K562 (cell line): ENCODE measurements at regions not wholly inside any gene's neighbourhood (a gene's known extent, or its start where the extent isn't known, plus 50 kb on each side); places are given as distances from the start of the nearest gene placed in this dataset.

Experiments used
- ATAC-seq: fragments of 200-7000 bp; cut with Tn5 transposase; 3 replicates; pipeline ENCODE4 v1.9.1; 2020; ENCODE audit warnings: moderate library complexity
- BruUV-seq: library from RNA; stranded (reverse); fragments of 400-500 nt; replicated peaks from 2 replicates; lab custom pipeline; 2021; lab: Mats Ljungman, UMichigan
- CTCF ChIA-PET: fragments of 300-600 bp; formaldehyde crosslinking; extraction: SDS; loops from one replicate; lab custom pipeline; 2021; ENCODE audit warnings: low intra/inter-chr PET ratio; lab: Yijun Ruan, JAX
- POLR2A ChIA-PET: fragments of 300-600, 350-650 bp; sonication (Branson Sonifier 250); formaldehyde crosslinking; extraction: SDS; loops from one replicate; lab custom pipeline; 2021; ENCODE audit warnings: antibody characterized with exemption, inconsistent platforms; lab: Yijun Ruan, JAX
- DNase-seq, 4 experiments: peaks; one replicate each; pipeline versions ENCODE4 v3.0.0 to v3.0.0-alpha.2; 2011 to 2018; ENCODE audit warnings: low spot score in 3 of 4, mixed read lengths in 3 of 4; ENCODE audit errors: extremely low read depth in 1 of 4
- FAIRE-seq: peaks from 2 replicates; lab custom pipeline; 2011; peaks lifted over from hg19 to GRCh38; lab: Jason Lieb, UNC
- H2AFZ ChIP-seq: 2 replicates; pipeline ENCODE4 v1.6.0; 2011; ENCODE audit warnings: low read depth, low read length, control low read depth, inconsistent platforms
- H3K27ac ChIP-seq: fragments of 200-600 bp; 3 replicates; pipeline ENCODE4 v1.8.0; 2011; ENCODE audit warnings: low read depth, mild to moderate bottlenecking, control low read depth, inconsistent platforms, low read length, moderate library complexity, mixed read lengths; ENCODE audit errors: extremely low read depth
- H3K27me3 ChIP-seq, 2 experiments: fragments of 300-600 bp in 1 of 2; 2 replicates in 1 of 2; 3 replicates in 1 of 2; pipeline versions ENCODE4 v1.6.0 to v1.8.0; 2011; ENCODE audit warnings: inconsistent platforms in 2 of 2, low read length in 2 of 2, mild to moderate bottlenecking in 1 of 2, mixed read lengths in 1 of 2, moderate library complexity in 1 of 2; ENCODE audit not compliant: control insufficient read depth in 2 of 2, insufficient read depth in 2 of 2
- H3K36me3 ChIP-seq: fragments of 300-600 bp; 3 replicates; pipeline ENCODE4 v1.8.0; 2011; ENCODE audit warnings: mild to moderate bottlenecking, low read length, inconsistent platforms; ENCODE audit not compliant: control insufficient read depth, insufficient read depth
- H3K4me1 ChIP-seq, 2 experiments: fragments of 200-600 bp in 1 of 2; replicated peaks in 1 of 2; 2 replicates in 1 of 2; 3 replicates in 1 of 2; pipeline versions ENCODE4 v1.5.1 to v1.8.0; 2011; ENCODE audit warnings: inconsistent platforms in 2 of 2, low read length in 2 of 2, mild to moderate bottlenecking in 1 of 2, mixed read lengths in 1 of 2, moderate library complexity in 1 of 2; ENCODE audit not compliant: control insufficient read depth in 2 of 2, insufficient read depth in 2 of 2
- H3K4me2 ChIP-seq: 2 replicates; pipeline ENCODE4 v1.6.1; 2011; ENCODE audit warnings: low read length, control low read depth, inconsistent platforms, mixed read lengths; ENCODE audit not compliant: insufficient read depth
- H3K4me3 ChIP-seq: fragments of 200-600 bp; sonication (generic), shearing (Covaris generic); 2 replicates; pipeline ENCODE4 v1.5.1; 2016; ENCODE audit warnings: control low read depth, inconsistent platforms
- H3K79me2 ChIP-seq: fragments of 200-600 bp; 3 replicates; pipeline ENCODE4 v1.8.0; 2011; ENCODE audit warnings: low read length, inconsistent platforms; ENCODE audit not compliant: control insufficient read depth, insufficient read depth
- H3K9ac ChIP-seq, 2 experiments: 2 replicates each; pipeline versions ENCODE4 v1.6.0 to v1.6.1; 2011; ENCODE audit warnings: low read depth in 2 of 2, low read length in 2 of 2, control low read depth in 1 of 2, inconsistent platforms in 1 of 2, mild to moderate bottlenecking in 1 of 2, mixed read lengths in 1 of 2; ENCODE audit not compliant: insufficient read depth in 1 of 2
- H3K9me1 ChIP-seq: one replicate; pipeline ENCODE4 v1.6.0; 2011; ENCODE audit warnings: inconsistent platforms, mild to moderate bottlenecking, low read length, moderate library complexity; ENCODE audit not compliant: control insufficient read depth, insufficient read depth
- H3K9me3 ChIP-seq: replicated peaks from 2 replicates; pipeline ENCODE4 v1.5.1; 2011; ENCODE audit warnings: low read depth, low read length, inconsistent platforms; ENCODE audit not compliant: control insufficient read depth, insufficient read depth
- H4K20me1 ChIP-seq: replicated peaks from 2 replicates; pipeline ENCODE4 v1.6.1; 2011; ENCODE audit warnings: low read length, inconsistent platforms, mixed read lengths; ENCODE audit not compliant: control insufficient read depth, insufficient read depth
- BHLHE40 ChIP-seq: IDR thresholded peaks from 2 replicates; pipeline ENCODE4 v1.6.1; 2011; ENCODE audit warnings: low read length, improper control_type of control experiment
- CEBPG ChIP-seq, 3 experiments: fragments of 200-800 bp in 1 of 3; sonication (Bioruptor generic) in 1 of 3; sonication (generic) in 1 of 3; formaldehyde crosslinking in 1 of 3; IDR thresholded peaks in 2 of 3; conservative IDR thresholded peaks in 1 of 3; 2 replicates each; pipeline versions ENCODE4 v1.6.1 to v1.8.0; 2016 to 2022; ENCODE audit warnings: missing compliant biosample characterization in 2 of 3, missing genetic modification characterization in 2 of 3, mild to moderate bottlenecking in 1 of 3, missing genetic modification reagents in 1 of 3
- HEY1 ChIP-seq: fragments of 250-450 bp; sonication (Bioruptor Pico); IDR thresholded peaks from 2 replicates; pipeline ENCODE4 v1.5.0; 2020; ENCODE audit warnings: mild to moderate bottlenecking, moderate library complexity, borderline replicate concordance
- JUNB ChIP-seq: fragments of 450-650 bp; formaldehyde crosslinking; conservative IDR thresholded peaks from 2 replicates; pipeline ENCODE4 v1.4.0; 2020; ENCODE audit warnings: mild to moderate bottlenecking
- KLF16 ChIP-seq: IDR thresholded peaks from 2 replicates; pipeline ENCODE4 v1.6.1; 2016; ENCODE audit warnings: antibody characterized with exemption
- NELFE ChIP-seq: IDR thresholded peaks from 2 replicates; pipeline ENCODE4 v1.6.1; 2011; ENCODE audit warnings: mild to moderate bottlenecking; ENCODE audit not compliant: insufficient read depth, insufficient read length
- PHTF2 ChIP-seq: fragments of 250-450 bp; sonication (Bioruptor Pico); IDR thresholded peaks from 2 replicates; pipeline ENCODE4 v1.5.0; 2021; ENCODE audit warnings: mild to moderate bottlenecking
- ZNF57 ChIP-seq: fragments of 450-650 bp; formaldehyde crosslinking; IDR thresholded peaks from 2 replicates; pipeline ENCODE4 v1.4.0; 2020; ENCODE audit warnings: mild to moderate bottlenecking, moderate library complexity
- WGBS: fragments of 100-300 bp; shearing (Covaris generic); methylation state at CpG from one replicate; pipeline ENCODE4 v1.1.6; 2016; ENCODE audit warnings: low coverage, mixed read lengths; ENCODE audit not compliant: insufficient coverage; ENCODE audit errors: missing lambda C conversion rate; 5-methylcytosine and 5-hydroxymethylcytosine counted together
- in situ Hi-C: fragments of 300-500 bp; cut with MboI; formaldehyde crosslinking; loops from 4 replicates; pipeline ENCODE4 v1.15.0; 2018; ENCODE audit warnings: inconsistent platforms, mixed read lengths
- intact Hi-C: fragments of 100-400 bp; cut with micrococcal nuclease; formaldehyde crosslinking; loops from 2 replicates; pipeline ENCODE4 v1.14.2; 2022
- TF ChIP-seq, protein P1 (sequence below): fragments of 450-650 bp; IDR thresholded peaks from 2 replicates; pipeline ENCODE4 v1.6.1; 2016; ENCODE audit warnings: low read depth, mild to moderate bottlenecking, moderate library complexity
- TF ChIP-seq, protein P2 (sequence below): sonication (generic); formaldehyde crosslinking; IDR thresholded peaks from 2 replicates; pipeline ENCODE4 v1.8.0; 2022; ENCODE audit warnings: missing genetic modification reagents, mild to moderate bottlenecking, borderline replicate concordance
- TF ChIP-seq, protein P3 (sequence below): sonication (generic); formaldehyde crosslinking; IDR thresholded peaks from 2 replicates; pipeline ENCODE4 v1.8.1; 2023; ENCODE audit warnings: mild to moderate bottlenecking, missing genetic modification reagents
- TF ChIP-seq, protein P4 (sequence below), 2 experiments: fragments of 450-650 bp in 1 of 2; IDR thresholded peaks; 2 replicates each; pipeline ENCODE4 v1.6.1; 2011 to 2017; ENCODE audit warnings: low read depth in 2 of 2, antibody characterized with exemption in 1 of 2, borderline replicate concordance in 1 of 2, low read length in 1 of 2, mild to moderate bottlenecking in 1 of 2, mixed read lengths in 1 of 2; ENCODE audit not compliant: control insufficient read depth in 1 of 2
- TF ChIP-seq, protein P5 (sequence below): fragments of 450-650 bp; IDR thresholded peaks from 2 replicates; pipeline ENCODE4 v1.6.1; 2016; ENCODE audit warnings: missing biosample characterization, missing genetic modification characterization

DNA sequence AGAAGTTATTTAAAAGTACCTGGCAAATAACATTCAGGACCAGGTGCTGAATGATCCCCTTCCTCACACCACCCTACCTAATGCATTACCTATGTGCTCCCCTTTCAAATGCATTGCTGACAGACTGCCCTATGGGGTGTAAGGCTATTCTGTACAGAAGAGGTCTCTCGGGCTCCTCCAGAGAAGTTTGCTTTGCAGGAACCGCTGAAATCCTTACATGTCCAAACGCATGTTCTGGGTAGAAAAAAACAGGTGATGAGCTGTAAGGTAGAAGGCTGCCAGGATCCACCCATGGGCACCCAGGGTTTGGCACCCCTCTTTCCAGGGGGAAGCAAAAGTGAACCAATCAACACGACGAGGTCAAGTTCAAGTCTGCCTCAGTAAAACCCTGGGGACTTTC, 58.3 kb upstream of the TARBP1 start:
- no peak for FAIRE-seq
- intact Hi-C loops (no loop called here), in situ Hi-C loops (no loop called here)
- no peak for ATAC-seq
- H3K9ac ChIP-seq: no peak overlapping the region
- no peak for DNase-seq
- ChIA-PET POLR2A (interaction anchor here (0.6 to 1.2 kb wide), 3 partner anchors 11 to 531 kb away, joined by 3 read pairs; no protein-coding TSS in a partner anchor), CTCF (no interaction called here)
- H4K20me1 ChIP-seq: no peaks in the 10 kb centered on the region
- 37% methylated on average over 5 of the region's 5 CpGs for WGBS
- no peaks in the 10 kb centered on the region for H3K9me1 ChIP-seq
- no peaks in the 10 kb centered on the region for H3K36me3 ChIP-seq
- H3K79me2 ChIP-seq: no peaks in the 10 kb centered on the region
- peaks cover 2 to 5% of the 10 kb centered on the region in 2 experiments; a peak in 2 of 5 replicates for H3K4me1 ChIP-seq
- no peak overlapping the region for H3K4me3 ChIP-seq
- no TSS peak for BruUV-seq
- H3K9me3 ChIP-seq: no peaks in the 10 kb centered on the region
- no peak overlapping the region for H3K27ac ChIP-seq
- no peaks in the 10 kb centered on the region for H3K27me3 ChIP-seq
- no peak overlapping the region for H3K4me2 ChIP-seq
- peak overlapping the region; percentile 35; the same call in 1 of the 2 replicates for H2AFZ ChIP-seq
- TF ChIP-seq CEBPG (CRISPR knock-in tag; IDR thresholded peaks at IDR 0.05): no peak
- TF ChIP-seq CEBPG (tag; conservative IDR thresholded peaks at IDR 0.05 in 1 of 2, IDR thresholded peaks at IDR 0.05 in 1 of 2): no peak
- TF ChIP-seq ZNF57 (CRISPR knock-in tag): no peak
- no peak for TF ChIP-seq BHLHE40
- TF ChIP-seq, protein P1, sequence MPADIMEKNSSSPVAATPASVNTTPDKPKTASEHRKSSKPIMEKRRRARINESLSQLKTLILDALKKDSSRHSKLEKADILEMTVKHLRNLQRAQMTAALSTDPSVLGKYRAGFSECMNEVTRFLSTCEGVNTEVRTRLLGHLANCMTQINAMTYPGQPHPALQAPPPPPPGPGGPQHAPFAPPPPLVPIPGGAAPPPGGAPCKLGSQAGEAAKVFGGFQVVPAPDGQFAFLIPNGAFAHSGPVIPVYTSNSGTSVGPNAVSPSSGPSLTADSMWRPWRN: no peak
- TF ChIP-seq, protein P2, sequence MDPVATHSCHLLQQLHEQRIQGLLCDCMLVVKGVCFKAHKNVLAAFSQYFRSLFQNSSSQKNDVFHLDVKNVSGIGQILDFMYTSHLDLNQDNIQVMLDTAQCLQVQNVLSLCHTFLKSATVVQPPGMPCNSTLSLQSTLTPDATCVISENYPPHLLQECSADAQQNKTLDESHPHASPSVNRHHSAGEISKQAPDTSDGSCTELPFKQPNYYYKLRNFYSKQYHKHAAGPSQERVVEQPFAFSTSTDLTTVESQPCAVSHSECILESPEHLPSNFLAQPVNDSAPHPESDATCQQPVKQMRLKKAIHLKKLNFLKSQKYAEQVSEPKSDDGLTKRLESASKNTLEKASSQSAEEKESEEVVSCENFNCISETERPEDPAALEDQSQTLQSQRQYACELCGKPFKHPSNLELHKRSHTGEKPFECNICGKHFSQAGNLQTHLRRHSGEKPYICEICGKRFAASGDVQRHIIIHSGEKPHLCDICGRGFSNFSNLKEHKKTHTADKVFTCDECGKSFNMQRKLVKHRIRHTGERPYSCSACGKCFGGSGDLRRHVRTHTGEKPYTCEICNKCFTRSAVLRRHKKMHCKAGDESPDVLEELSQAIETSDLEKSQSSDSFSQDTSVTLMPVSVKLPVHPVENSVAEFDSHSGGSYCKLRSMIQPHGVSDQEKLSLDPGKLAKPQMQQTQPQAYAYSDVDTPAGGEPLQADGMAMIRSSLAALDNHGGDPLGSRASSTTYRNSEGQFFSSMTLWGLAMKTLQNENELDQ: no peak
- TF ChIP-seq NELFE: no peak
- no peak for TF ChIP-seq KLF16
- TF ChIP-seq PHTF2 (CRISPR knock-in tag): no peak
- TF ChIP-seq, protein P3, sequence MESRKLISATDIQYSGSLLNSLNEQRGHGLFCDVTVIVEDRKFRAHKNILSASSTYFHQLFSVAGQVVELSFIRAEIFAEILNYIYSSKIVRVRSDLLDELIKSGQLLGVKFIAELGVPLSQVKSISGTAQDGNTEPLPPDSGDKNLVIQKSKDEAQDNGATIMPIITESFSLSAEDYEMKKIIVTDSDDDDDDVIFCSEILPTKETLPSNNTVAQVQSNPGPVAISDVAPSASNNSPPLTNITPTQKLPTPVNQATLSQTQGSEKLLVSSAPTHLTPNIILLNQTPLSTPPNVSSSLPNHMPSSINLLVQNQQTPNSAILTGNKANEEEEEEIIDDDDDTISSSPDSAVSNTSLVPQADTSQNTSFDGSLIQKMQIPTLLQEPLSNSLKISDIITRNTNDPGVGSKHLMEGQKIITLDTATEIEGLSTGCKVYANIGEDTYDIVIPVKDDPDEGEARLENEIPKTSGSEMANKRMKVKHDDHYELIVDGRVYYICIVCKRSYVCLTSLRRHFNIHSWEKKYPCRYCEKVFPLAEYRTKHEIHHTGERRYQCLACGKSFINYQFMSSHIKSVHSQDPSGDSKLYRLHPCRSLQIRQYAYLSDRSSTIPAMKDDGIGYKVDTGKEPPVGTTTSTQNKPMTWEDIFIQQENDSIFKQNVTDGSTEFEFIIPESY (CRISPR knock-in tag): no peak
- TF ChIP-seq, protein P4, sequence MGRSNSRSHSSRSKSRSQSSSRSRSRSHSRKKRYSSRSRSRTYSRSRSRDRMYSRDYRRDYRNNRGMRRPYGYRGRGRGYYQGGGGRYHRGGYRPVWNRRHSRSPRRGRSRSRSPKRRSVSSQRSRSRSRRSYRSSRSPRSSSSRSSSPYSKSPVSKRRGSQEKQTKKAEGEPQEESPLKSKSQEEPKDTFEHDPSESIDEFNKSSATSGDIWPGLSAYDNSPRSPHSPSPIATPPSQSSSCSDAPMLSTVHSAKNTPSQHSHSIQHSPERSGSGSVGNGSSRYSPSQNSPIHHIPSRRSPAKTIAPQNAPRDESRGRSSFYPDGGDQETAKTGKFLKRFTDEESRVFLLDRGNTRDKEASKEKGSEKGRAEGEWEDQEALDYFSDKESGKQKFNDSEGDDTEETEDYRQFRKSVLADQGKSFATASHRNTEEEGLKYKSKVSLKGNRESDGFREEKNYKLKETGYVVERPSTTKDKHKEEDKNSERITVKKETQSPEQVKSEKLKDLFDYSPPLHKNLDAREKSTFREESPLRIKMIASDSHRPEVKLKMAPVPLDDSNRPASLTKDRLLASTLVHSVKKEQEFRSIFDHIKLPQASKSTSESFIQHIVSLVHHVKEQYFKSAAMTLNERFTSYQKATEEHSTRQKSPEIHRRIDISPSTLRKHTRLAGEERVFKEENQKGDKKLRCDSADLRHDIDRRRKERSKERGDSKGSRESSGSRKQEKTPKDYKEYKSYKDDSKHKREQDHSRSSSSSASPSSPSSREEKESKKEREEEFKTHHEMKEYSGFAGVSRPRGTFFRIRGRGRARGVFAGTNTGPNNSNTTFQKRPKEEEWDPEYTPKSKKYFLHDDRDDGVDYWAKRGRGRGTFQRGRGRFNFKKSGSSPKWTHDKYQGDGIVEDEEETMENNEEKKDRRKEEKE (IDR thresholded peaks at IDR 0.05; ENCODE audit: borderline replicate concordance in 1 of 2, control insufficient read depth in 1 of 2, low read depth in 2 of 2, low read length in 1 of 2): no peak
- TF ChIP-seq HEY1 (CRISPR knock-in tag): no peak
- TF ChIP-seq, protein P5, sequence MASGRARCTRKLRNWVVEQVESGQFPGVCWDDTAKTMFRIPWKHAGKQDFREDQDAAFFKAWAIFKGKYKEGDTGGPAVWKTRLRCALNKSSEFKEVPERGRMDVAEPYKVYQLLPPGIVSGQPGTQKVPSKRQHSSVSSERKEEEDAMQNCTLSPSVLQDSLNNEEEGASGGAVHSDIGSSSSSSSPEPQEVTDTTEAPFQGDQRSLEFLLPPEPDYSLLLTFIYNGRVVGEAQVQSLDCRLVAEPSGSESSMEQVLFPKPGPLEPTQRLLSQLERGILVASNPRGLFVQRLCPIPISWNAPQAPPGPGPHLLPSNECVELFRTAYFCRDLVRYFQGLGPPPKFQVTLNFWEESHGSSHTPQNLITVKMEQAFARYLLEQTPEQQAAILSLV (tag): no peak
- TF ChIP-seq JUNB (CRISPR knock-in tag): no peak
